Retinal pigment epithelial cell (primary cell): ENCODE measurements at regions not wholly inside any gene's neighbourhood (a gene's known extent, or its start where the extent isn't known, plus 50 kb on each side); places are given as distances from the start of the nearest gene placed in this dataset.

Source experiments
- DNase-seq: peaks from one replicate; pipeline ENCODE4 v3.0.0-alpha.2; 2010; ENCODE audit warnings: low read depth
- H3K4me3 ChIP-seq: 2 replicates; pipeline ENCODE4 v1.5.1; 2011; ENCODE audit warnings: mild to moderate bottlenecking, low read length, control low read depth, moderate library complexity
- TF ChIP-seq, protein P1 (sequence below): conservative IDR thresholded peaks from 2 replicates; pipeline ENCODE4 v1.5.1; 2011; ENCODE audit warnings: low read depth, low read length, control low read depth, inconsistent platforms

DNA sequence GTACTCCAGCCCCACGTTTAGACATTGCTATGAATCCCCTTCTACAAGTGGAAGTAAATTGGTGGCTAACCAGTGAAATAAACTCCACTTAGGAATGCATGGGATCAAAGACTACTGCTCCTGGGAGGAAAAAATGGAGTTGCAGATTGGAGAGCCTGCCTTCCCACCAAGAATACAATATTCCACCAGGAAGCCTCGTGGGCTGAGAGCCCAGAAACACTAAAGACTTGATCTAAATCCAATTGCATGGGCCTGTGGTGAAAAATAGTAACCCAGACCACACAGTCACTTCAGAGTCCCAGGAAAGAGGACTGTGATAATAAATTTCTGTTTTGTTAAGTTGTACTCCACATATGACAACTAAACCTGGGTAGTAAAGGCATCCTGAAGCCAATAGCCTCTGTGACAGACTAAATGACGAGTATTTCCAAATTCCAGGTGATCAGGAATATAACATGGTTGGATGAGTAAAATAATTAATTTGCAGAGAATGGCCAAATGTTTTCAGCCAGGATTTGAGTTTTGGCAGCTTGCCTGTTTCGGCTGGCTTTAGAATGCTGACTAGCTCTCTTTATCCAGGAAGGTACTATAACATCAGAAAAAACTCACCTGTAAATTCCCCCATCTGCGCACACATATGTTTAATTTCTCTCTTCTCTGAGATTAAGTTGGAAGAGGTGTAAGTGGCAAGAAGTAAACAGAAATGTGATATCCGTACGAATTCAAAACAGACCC, 480.3 kb downstream of the LIG4 start:
- DNase-seq, result no peak
- TF ChIP-seq, protein P1, sequence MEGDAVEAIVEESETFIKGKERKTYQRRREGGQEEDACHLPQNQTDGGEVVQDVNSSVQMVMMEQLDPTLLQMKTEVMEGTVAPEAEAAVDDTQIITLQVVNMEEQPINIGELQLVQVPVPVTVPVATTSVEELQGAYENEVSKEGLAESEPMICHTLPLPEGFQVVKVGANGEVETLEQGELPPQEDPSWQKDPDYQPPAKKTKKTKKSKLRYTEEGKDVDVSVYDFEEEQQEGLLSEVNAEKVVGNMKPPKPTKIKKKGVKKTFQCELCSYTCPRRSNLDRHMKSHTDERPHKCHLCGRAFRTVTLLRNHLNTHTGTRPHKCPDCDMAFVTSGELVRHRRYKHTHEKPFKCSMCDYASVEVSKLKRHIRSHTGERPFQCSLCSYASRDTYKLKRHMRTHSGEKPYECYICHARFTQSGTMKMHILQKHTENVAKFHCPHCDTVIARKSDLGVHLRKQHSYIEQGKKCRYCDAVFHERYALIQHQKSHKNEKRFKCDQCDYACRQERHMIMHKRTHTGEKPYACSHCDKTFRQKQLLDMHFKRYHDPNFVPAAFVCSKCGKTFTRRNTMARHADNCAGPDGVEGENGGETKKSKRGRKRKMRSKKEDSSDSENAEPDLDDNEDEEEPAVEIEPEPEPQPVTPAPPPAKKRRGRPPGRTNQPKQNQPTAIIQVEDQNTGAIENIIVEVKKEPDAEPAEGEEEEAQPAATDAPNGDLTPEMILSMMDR, result no peak
- H3K4me3 ChIP-seq, result no peak overlapping the region

DNA sequence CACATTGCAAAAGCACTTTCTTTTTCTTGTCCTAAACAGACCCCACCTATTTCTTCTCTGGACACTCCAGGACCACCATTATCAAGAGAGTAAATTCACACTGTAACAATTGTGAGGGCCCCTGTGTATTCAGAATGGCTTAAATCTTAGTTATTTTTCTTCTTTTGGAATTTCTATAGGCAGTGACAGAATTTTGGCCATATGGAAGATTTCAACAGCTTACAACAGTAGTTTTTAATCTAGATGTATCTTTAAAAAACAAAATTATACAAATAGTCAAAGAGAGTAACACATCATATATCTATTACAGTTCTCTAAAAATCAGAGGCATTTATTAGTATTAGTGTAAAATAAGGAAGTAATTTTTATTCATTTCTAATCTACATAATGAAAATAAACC, 482.1 kb downstream of the LIG4 start:
- no peak for DNase-seq

DNA sequence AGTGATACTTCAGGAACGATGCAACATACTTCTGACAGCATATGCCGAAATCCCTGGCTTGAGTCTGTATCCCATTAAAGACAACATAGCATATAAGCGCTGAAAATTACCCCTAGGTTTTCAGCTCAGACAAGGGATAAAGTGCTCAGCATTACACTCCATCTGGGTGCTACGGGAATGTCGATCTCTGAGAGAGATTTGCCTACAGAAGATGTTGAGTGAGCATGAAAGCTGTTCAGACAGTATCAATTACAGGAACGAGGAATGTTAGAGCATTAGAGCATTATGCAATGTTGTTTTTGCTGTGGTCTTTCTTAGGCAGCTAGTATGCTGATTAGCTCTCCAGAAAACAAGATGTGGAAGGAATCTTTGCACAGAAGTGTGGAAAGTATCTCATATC, 484.5 kb downstream of the LIG4 start:
- H3K4me3 ChIP-seq, result no peak overlapping the region
- no peak for DNase-seq
- TF ChIP-seq, protein P1, result no peak

More for the DNA sequence above, 482.1 kb downstream of the LIG4 start:
- TF ChIP-seq, protein P1, result no peak
- H3K4me3 ChIP-seq, result no peak overlapping the region

DNA sequence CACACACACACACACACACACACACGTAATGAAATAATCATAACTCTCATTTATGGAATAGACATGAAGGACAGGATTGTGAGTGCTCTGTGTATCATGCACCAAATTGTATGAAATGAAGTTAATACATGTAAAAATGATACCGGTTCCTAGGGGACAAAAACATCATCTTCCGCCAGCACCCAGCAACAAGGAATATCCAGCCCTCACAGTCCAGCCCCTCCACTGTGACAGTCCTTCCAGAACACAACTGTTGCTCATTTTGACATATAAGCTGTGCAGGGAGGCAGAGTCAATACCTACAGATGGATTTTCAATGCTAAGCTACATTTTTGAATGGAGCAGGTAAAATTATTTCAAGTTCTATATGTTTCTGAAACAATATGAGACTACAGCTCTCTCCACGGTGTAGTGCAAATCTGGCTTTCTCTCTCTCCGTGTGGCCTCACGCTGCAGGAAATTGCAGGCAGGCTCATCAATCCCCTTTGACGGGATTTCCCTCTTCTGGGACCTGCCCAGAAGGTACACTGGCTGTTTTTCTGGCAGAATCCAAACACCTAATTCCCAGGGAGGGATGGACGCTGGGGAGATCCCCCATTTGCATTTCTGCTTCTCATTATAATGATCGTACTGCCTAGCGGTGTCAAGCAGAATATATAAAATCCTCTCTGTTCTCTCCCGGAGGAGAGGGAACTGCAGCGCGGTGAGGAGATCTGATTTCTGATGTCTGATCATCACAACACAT, 494.0 kb downstream of the LIG4 start:
- TF ChIP-seq, protein P1, result no peak
- H3K4me3 ChIP-seq, result no peak overlapping the region
- DNase-seq, result no peak

DNA sequence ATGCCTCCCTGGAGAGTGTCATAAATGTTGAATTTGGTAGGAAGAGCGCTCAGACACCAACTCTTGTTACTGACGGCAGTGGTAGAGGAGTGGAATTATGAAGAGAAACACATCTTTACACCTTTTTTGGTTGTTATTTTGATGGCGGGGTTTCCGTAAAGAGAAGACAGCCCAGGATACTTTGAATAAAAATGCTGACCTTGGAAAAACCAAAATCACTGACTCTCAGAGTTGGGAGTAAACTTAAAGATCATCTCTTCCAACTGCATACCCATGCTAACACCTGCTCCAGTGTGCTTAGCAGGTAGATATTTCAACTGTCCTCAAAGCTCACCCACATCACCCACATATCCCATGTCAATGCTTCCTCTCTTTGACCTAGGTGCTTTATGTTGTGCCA, 498.6 kb downstream of the LIG4 start:
- H3K4me3 ChIP-seq, result no peak overlapping the region
- TF ChIP-seq, protein P1, result no peak
- no peak for DNase-seq

DNA sequence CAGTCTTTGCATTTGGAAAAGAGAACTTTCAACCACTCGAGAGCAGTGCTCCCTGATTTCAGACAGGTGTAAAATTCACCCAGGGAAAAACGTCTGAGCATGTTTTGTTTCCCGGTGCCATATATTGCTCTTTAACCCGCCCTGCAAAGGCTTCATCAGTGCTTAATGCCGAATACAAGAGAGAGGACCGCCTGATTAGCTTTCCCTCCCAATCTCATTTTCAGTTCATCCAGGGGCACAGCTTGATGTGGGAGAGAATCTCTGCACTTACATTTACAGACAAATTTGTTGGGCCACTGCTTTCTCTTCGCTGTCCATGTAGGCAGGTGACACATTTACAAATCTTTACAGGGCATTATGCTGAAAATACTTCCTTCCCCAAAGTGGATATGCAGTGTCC, 499.1 kb downstream of the LIG4 start:
- no peak overlapping the region for H3K4me3 ChIP-seq
- DNase-seq, result no peak
- TF ChIP-seq, protein P1, result no peak

DNA sequence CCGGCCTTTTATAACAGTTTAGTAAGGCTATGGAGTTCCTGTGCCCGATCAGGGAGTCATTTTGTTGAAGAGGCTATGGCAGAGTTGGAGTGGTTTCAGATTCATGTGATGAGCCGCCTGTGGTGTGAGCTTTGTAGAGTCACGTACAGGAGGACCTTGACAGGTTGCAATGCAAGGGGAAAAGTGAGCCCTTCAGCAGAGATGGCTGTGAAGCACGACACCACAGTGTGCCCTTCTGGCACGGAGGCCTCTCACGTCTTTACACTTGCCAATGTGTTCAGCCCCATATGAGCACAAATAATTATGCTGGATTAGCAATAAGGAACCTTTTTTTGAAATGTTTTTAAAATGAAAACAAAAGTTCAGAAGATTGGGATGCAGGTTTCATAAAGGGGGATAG, 499.8 kb downstream of the LIG4 start:
- H3K4me3 ChIP-seq, result no peak overlapping the region
- TF ChIP-seq, protein P1, result no peak
- no peak for DNase-seq
